Neural progenitor cell (in vitro differentiated cells): ENCODE measurements at regions not wholly inside any gene's neighbourhood (a gene's known extent, or its start where the extent isn't known, plus 50 kb on each side); places are given as distances from the start of the nearest gene placed in this dataset.

ENCODE experiments used
- DNase-seq: peaks from one replicate; pipeline ENCODE4 v3.0.0-alpha.2; 2016; ENCODE audit warnings: low spot score
- H2AFZ ChIP-seq: fragments of 200-600 bp; sonication (generic); replicated peaks from 2 replicates; pipeline ENCODE4 v1.6.1; 2016; ENCODE audit warnings: antibody characterized with exemption
- H3F3A ChIP-seq: fragments of 200-600 bp; sonication (generic); 2 replicates; pipeline ENCODE4 v1.6.1; 2016; ENCODE audit warnings: antibody characterized with exemption, low read depth
- H3K27ac ChIP-seq: fragments of 200-600 bp; sonication (generic); 2 replicates; pipeline ENCODE4 v1.5.1; 2016; ENCODE audit warnings: mild to moderate bottlenecking
- H3K27me3 ChIP-seq: fragments of 200-600 bp; sonication (generic); 2 replicates; pipeline ENCODE4 v1.6.1; 2016; ENCODE audit warnings: mild to moderate bottlenecking, moderate library complexity
- H3K36me3 ChIP-seq: fragments of 200-600 bp; sonication (generic); 2 replicates; pipeline ENCODE4 v1.5.1; 2016
- H3K4me1 ChIP-seq: fragments of 200-600 bp; sonication (generic); 2 replicates; pipeline ENCODE4 v1.6.1; 2016; ENCODE audit warnings: mixed run types
- H3K4me2 ChIP-seq: fragments of 200-600 bp; sonication (generic); 2 replicates; pipeline ENCODE4 v1.6.1; 2016
- H3K4me3 ChIP-seq: fragments of 200-600 bp; sonication (generic); 2 replicates; pipeline ENCODE4 v1.5.1; 2016
- H3K79me2 ChIP-seq: fragments of 200-600 bp; sonication (generic); 2 replicates; pipeline ENCODE4 v1.6.1; 2016; ENCODE audit warnings: low read depth
- H3K9ac ChIP-seq: fragments of 200-600 bp; sonication (generic); 2 replicates; pipeline ENCODE4 v1.6.1; 2016
- H3K9me3 ChIP-seq: fragments of 200-600 bp; sonication (generic); 2 replicates; pipeline ENCODE4 v1.5.1; 2016; ENCODE audit warnings: low read depth
- H4K20me1 ChIP-seq: fragments of 200-600 bp; sonication (generic); 2 replicates; pipeline ENCODE4 v1.6.1; 2016; ENCODE audit warnings: low read depth
- H3K27ac Mint-ChIP-seq: 3 replicates; pipeline ENCODE4 v1.8.0; 2021; ENCODE audit warnings: mixed read lengths
- H3K27me3 Mint-ChIP-seq: 2 replicates; pipeline ENCODE4 v1.8.0; 2022; ENCODE audit warnings: low read depth, mild to moderate bottlenecking, inconsistent platforms, moderate library complexity, mixed read lengths; ENCODE audit not compliant: insufficient read depth
- H3K36me3 Mint-ChIP-seq: 3 replicates; pipeline ENCODE4 v1.8.0; 2021; ENCODE audit warnings: mixed read lengths
- H3K4me1 Mint-ChIP-seq: 3 replicates; pipeline ENCODE4 v1.8.0; 2021; ENCODE audit warnings: mixed read lengths
- H3K4me3 Mint-ChIP-seq: 3 replicates; pipeline ENCODE4 v1.8.0; 2021; ENCODE audit warnings: mild to moderate bottlenecking, moderate library complexity, mixed read lengths
- H3K9me3 Mint-ChIP-seq: 3 replicates; pipeline ENCODE4 v1.8.0; 2020; ENCODE audit warnings: mixed read lengths
- EZH2 ChIP-seq: fragments of 200-600 bp; sonication (generic); IDR thresholded peaks from 2 replicates; pipeline ENCODE4 v1.6.1; 2017; ENCODE audit warnings: antibody characterized with exemption, mild to moderate bottlenecking, moderate library complexity
- EZH2phosphoT487 ChIP-seq: fragments of 200-600 bp; sonication (generic); IDR thresholded peaks from 2 replicates; pipeline ENCODE4 v1.6.1; 2017; ENCODE audit warnings: antibody characterized with exemption
- TF ChIP-seq, protein P1 (sequence below): fragments of 200-600 bp; sonication (generic); IDR thresholded peaks from 2 replicates; pipeline ENCODE4 v1.5.1; 2017; ENCODE audit warnings: antibody characterized with exemption, mild to moderate bottlenecking

DNA sequence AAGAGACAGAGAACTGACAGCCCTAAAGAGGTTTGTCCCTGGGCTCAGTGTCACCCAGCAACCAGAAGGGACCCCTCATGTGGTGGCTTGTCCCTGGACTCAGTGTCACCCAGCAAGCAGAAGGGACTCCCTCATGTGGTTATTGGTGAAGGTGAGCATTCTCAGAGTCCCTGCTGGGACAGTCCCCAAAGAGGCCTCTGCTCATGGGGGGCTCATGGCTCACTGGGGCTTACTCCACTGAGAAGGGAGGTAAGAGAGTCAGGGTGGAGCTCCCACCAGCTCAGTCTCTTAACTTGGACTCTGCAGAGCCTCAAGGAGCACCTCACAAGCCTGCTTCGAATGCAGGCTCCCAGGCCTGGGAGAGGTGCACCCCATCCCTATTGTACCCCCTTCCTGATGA, 145.2 kb upstream of the COPS8 start:
- DNase-seq, result no peak
- no peaks in the 10 kb centered on the region for H3F3A ChIP-seq
- no peak overlapping the region for H3K27ac Mint-ChIP-seq
- H3K9ac ChIP-seq, result no peak overlapping the region
- H3K9me3 Mint-ChIP-seq, result no peaks in the 10 kb centered on the region
- H3K9me3 ChIP-seq, result no peaks in the 10 kb centered on the region
- no peaks in the 10 kb centered on the region for H4K20me1 ChIP-seq
- H3K79me2 ChIP-seq, result no peaks in the 10 kb centered on the region
- no peak overlapping the region for H3K4me3 ChIP-seq
- no peak overlapping the region for H3K4me3 Mint-ChIP-seq
- H3K36me3 ChIP-seq, result no peaks in the 10 kb centered on the region
- TF ChIP-seq EZH2phosphoT487 (no peak), EZH2 (no peak)
- TF ChIP-seq, protein P1, sequence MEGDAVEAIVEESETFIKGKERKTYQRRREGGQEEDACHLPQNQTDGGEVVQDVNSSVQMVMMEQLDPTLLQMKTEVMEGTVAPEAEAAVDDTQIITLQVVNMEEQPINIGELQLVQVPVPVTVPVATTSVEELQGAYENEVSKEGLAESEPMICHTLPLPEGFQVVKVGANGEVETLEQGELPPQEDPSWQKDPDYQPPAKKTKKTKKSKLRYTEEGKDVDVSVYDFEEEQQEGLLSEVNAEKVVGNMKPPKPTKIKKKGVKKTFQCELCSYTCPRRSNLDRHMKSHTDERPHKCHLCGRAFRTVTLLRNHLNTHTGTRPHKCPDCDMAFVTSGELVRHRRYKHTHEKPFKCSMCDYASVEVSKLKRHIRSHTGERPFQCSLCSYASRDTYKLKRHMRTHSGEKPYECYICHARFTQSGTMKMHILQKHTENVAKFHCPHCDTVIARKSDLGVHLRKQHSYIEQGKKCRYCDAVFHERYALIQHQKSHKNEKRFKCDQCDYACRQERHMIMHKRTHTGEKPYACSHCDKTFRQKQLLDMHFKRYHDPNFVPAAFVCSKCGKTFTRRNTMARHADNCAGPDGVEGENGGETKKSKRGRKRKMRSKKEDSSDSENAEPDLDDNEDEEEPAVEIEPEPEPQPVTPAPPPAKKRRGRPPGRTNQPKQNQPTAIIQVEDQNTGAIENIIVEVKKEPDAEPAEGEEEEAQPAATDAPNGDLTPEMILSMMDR, result no peak
- H3K36me3 Mint-ChIP-seq, result no peaks in the 10 kb centered on the region
- H3K27me3 ChIP-seq, result no peaks in the 10 kb centered on the region
- H3K4me1 ChIP-seq, result no peaks in the 10 kb centered on the region
- peaks cover 13% of the 10 kb centered on the region for H3K4me1 Mint-ChIP-seq
- no peak overlapping the region for H3K4me2 ChIP-seq
- H3K27ac ChIP-seq, result no peak overlapping the region
- H3K27me3 Mint-ChIP-seq, result peaks cover 2% of the 10 kb centered on the region
- no peak overlapping the region for H2AFZ ChIP-seq

- Histone ChIP-seq H3K4me3 (no peak overlapping the region), H3F3A (no peaks in the 10 kb centered on the region), H3K36me3 (no peaks in the 10 kb centered on the region), H3K27ac (no peak overlapping the region), H2AFZ (no peak overlapping the region), H3K9ac (no peak overlapping the region), H3K4me2 (no peak overlapping the region), H3K4me1 (no peaks in the 10 kb centered on the region), H3K9me3 (no peaks in the 10 kb centered on the region), H3K79me2 (no peaks in the 10 kb centered on the region), H4K20me1 (no peaks in the 10 kb centered on the region), H3K27me3 (no peaks in the 10 kb centered on the region)
- no peak for DNase-seq
- H3K4me3 Mint-ChIP-seq, result no peak overlapping the region
- H3K36me3 Mint-ChIP-seq, result no peaks in the 10 kb centered on the region
- peaks cover 13% of the 10 kb centered on the region for H3K4me1 Mint-ChIP-seq
- no peak for TF ChIP-seq EZH2
- TF ChIP-seq EZH2phosphoT487, result no peak
- TF ChIP-seq, protein P1, result no peak
- no peaks in the 10 kb centered on the region for H3K9me3 Mint-ChIP-seq
- peaks cover 6% of the 10 kb centered on the region for H3K27me3 Mint-ChIP-seq
- no peak overlapping the region for H3K27ac Mint-ChIP-seq
These were observed 144.7 kb upstream of the COPS8 start for GRCh38 chr2:236940916-236941520.

- Histone ChIP-seq H3K9me3 (no peaks in the 10 kb centered on the region), H4K20me1 (no peaks in the 10 kb centered on the region), H3K4me1 (no peaks in the 10 kb centered on the region), H2AFZ (no peak overlapping the region), H3K27ac (no peak overlapping the region), H3F3A (no peaks in the 10 kb centered on the region), H3K79me2 (no peaks in the 10 kb centered on the region), H3K36me3 (no peaks in the 10 kb centered on the region), H3K9ac (no peak overlapping the region), H3K4me3 (no peak overlapping the region), H3K27me3 (no peaks in the 10 kb centered on the region), H3K4me2 (no peak overlapping the region)
- no peak overlapping the region for H3K4me3 Mint-ChIP-seq
- H3K27me3 Mint-ChIP-seq, result peaks cover 6% of the 10 kb centered on the region
- no peaks in the 10 kb centered on the region for H3K9me3 Mint-ChIP-seq
- no peak for TF ChIP-seq EZH2
- no peak for TF ChIP-seq EZH2phosphoT487
- TF ChIP-seq, protein P1, result no peak
- DNase-seq, result no peak
- no peaks in the 10 kb centered on the region for H3K36me3 Mint-ChIP-seq
- H3K27ac Mint-ChIP-seq, result no peak overlapping the region
- H3K4me1 Mint-ChIP-seq, result peaks cover 13% of the 10 kb centered on the region
These were observed 144.1 kb upstream of the COPS8 start for GRCh38 chr2:236941551-236941950.
